RPMI7951 (cell line): ENCODE measurements at regions not wholly inside any gene's neighbourhood (a gene's known extent, or its start where the extent isn't known, plus 50 kb on each side); places are given as distances from the start of the nearest gene placed in this dataset.

ENCODE experiments used
- DNase-seq: peaks from one replicate; pipeline ENCODE4 v3.0.0-alpha.2; 2012; ENCODE audit warnings: low read depth

GRCh38 chr10:118412932-118413331 is 70.8 kb upstream of the FAM204A start:
- no peak for DNase-seq

- DNase-seq, result no peak
Observed at GRCh38 chr10:118412132-118412760, 70.1 kb upstream of the FAM204A start.

GRCh38 chr10:118409295-118409694 is 67.2 kb upstream of the FAM204A start:
- DNase-seq, result no peak

DNA sequence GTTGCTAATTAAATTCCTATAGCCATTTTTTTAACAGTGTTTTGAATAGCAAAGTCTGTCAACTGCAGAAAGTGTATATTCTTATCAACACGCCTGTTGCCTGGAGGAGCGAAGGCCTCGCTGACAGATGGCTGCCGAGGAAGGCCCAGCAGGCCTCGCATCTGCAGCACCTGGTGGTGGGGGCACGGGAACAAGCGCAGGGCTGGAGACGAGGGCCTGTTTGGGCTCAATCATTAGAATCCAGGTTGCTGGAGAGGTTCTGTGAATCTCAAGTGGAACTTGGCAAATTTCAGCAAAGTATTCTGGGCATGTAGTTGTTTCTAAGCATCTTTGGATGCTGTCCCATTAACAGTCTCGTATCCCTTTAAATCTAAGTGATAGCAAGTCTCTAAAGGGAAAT is 66.1 kb upstream of the FAM204A start:
- no peak for DNase-seq

GRCh38 chr10:118407777-118408176 is 65.7 kb upstream of the FAM204A start:
- no peak for DNase-seq

GRCh38 chr10:118407026-118407425 is 64.9 kb upstream of the FAM204A start:
- no peak for DNase-seq

GRCh38 chr10:118405928-118406327 is 63.8 kb upstream of the FAM204A start:
- no peak for DNase-seq

- DNase-seq, result no peak
Observed at GRCh38 chr10:118403967-118404366, 61.8 kb upstream of the FAM204A start.

- DNase-seq, result no peak
Observed at GRCh38 chr10:118401708-118402193, 59.6 kb upstream of the FAM204A start.

DNA sequence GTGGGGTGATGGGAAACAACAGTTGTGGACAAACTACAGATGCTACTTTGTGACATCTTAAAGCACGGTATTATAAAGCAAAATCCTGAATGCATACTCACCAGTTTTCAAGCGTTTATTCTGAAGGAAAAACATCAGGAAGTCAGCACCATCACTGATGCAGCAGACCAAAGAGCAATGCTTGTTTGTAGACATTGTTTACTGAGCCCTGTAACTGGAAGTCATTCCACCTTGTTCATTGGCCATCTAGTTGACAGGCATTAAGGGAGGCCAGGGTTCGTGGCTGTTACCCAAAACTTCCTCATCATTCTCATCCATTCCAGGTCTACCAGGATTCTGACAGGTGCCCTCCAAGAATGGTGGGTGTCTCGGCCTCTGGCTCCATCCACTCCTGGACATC is 55.3 kb upstream of the FAM204A start:
- DNase-seq, result no peak

GRCh38 chr10:118395947-118396346 is 53.8 kb upstream of the FAM204A start:
- no peak for DNase-seq

GRCh38 chr10:118394301-118395200 is 52.4 kb upstream of the FAM204A start:
- DNase-seq, result no peak

DNA sequence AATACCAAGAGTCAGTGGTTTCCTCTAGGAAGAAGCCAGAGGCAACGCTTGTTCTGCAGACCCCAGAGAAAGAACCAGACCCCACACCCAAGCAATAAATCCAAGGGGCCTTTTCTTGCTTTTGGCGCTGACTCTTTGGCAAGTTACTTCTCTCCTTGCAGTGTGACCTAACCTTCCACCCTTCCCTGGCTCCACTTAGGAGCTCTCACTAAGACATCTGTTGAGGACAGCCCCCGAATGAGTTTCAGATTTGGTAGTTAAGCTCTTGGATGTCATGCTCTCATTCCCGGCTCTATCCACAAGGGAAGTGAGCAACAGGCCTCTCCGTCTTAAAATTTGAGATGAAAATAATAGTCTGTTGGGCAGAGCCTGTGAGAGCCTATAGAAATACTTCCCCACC is 50.6 kb upstream of the FAM204A start:
- no peak for DNase-seq
